ENCODE measurements at regions not wholly inside any gene's neighbourhood (a gene's known extent, or its start where the extent isn't known, plus 50 kb on each side); places are given as distances from the start of the nearest gene placed in this dataset.
"Not testable (repeated sequence)": the region's sequence is repeated elsewhere in the genome, so short reads cannot be mapped to it uniquely, and the experiment has no call there.

DNA sequence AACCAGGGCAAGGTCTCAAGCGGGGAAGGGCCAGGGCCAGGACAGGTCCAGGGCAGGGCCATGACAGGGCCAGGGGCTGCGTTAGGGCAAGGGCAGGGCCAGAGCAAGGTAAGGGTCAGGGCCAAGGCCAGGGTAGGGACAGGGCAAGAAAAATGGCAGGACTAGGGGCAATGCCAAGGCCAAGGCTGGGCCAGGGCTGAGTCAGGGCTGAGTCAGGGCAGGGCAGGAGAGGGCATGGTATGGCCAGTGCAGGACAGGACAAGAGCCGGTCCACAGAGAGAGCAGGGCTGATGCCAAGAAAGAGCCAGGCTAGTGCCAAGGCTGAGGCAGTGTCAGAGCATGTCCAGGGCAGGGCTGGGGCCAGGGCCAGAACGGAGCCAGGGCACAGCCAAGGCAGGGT lies 542.5 kb downstream of the TP53TG3F start:
- TF ChIP-seq ZFP1 (CRISPR knock-in tag; IDR thresholded peaks at IDR 0.05); POLR2A (IDR thresholded peaks at IDR 0.05; ENCODE audit: insufficient read depth in 1 of 2, low read depth in 2 of 2, low read length in 2 of 2); TAF1 (CRISPR knock-in tag; IDR thresholded peaks at IDR 0.05); ZNF121 (CRISPR knock-in tag; IDR thresholded peaks at IDR 0.05); ARNT2 (CRISPR knock-in tag; IDR thresholded peaks at IDR 0.05; ENCODE audit: low read depth); KLF15 (CRISPR knock-in tag; IDR thresholded peaks at IDR 0.05; ENCODE audit: borderline replicate concordance); ZNF274 (CRISPR knock-in tag; IDR thresholded peaks at IDR 0.05): not testable (repeated sequence)
- TF ChIP-seq, protein P1, sequence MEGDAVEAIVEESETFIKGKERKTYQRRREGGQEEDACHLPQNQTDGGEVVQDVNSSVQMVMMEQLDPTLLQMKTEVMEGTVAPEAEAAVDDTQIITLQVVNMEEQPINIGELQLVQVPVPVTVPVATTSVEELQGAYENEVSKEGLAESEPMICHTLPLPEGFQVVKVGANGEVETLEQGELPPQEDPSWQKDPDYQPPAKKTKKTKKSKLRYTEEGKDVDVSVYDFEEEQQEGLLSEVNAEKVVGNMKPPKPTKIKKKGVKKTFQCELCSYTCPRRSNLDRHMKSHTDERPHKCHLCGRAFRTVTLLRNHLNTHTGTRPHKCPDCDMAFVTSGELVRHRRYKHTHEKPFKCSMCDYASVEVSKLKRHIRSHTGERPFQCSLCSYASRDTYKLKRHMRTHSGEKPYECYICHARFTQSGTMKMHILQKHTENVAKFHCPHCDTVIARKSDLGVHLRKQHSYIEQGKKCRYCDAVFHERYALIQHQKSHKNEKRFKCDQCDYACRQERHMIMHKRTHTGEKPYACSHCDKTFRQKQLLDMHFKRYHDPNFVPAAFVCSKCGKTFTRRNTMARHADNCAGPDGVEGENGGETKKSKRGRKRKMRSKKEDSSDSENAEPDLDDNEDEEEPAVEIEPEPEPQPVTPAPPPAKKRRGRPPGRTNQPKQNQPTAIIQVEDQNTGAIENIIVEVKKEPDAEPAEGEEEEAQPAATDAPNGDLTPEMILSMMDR (CRISPR knock-in tag; IDR thresholded peaks at IDR 0.05), result not testable (repeated sequence)
- TF ChIP-seq, protein P2, sequence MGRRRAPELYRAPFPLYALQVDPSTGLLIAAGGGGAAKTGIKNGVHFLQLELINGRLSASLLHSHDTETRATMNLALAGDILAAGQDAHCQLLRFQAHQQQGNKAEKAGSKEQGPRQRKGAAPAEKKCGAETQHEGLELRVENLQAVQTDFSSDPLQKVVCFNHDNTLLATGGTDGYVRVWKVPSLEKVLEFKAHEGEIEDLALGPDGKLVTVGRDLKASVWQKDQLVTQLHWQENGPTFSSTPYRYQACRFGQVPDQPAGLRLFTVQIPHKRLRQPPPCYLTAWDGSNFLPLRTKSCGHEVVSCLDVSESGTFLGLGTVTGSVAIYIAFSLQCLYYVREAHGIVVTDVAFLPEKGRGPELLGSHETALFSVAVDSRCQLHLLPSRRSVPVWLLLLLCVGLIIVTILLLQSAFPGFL (CRISPR knock-in tag; IDR thresholded peaks at IDR 0.05), result not testable (repeated sequence)
- TF ChIP-seq, protein P3, sequence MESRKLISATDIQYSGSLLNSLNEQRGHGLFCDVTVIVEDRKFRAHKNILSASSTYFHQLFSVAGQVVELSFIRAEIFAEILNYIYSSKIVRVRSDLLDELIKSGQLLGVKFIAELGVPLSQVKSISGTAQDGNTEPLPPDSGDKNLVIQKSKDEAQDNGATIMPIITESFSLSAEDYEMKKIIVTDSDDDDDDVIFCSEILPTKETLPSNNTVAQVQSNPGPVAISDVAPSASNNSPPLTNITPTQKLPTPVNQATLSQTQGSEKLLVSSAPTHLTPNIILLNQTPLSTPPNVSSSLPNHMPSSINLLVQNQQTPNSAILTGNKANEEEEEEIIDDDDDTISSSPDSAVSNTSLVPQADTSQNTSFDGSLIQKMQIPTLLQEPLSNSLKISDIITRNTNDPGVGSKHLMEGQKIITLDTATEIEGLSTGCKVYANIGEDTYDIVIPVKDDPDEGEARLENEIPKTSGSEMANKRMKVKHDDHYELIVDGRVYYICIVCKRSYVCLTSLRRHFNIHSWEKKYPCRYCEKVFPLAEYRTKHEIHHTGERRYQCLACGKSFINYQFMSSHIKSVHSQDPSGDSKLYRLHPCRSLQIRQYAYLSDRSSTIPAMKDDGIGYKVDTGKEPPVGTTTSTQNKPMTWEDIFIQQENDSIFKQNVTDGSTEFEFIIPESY (CRISPR knock-in tag; IDR thresholded peaks at IDR 0.05), result not testable (repeated sequence)
- TF ChIP-seq, protein P4, sequence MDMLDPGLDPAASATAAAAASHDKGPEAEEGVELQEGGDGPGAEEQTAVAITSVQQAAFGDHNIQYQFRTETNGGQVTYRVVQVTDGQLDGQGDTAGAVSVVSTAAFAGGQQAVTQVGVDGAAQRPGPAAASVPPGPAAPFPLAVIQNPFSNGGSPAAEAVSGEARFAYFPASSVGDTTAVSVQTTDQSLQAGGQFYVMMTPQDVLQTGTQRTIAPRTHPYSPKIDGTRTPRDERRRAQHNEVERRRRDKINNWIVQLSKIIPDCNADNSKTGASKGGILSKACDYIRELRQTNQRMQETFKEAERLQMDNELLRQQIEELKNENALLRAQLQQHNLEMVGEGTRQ (IDR thresholded peaks at IDR 0.05; ENCODE audit: low read depth, low read length), result not testable (repeated sequence)
- TF ChIP-seq, protein P4 (CRISPR knock-in tag; IDR thresholded peaks at IDR 0.05; ENCODE audit: borderline replicate concordance), result not testable (repeated sequence)

All from HepG2 (cell line).